ENCODE measurements at regions not wholly inside any gene's neighbourhood (a gene's known extent, or its start where the extent isn't known, plus 50 kb on each side); places are given as distances from the start of the nearest gene placed in this dataset.

DNA sequence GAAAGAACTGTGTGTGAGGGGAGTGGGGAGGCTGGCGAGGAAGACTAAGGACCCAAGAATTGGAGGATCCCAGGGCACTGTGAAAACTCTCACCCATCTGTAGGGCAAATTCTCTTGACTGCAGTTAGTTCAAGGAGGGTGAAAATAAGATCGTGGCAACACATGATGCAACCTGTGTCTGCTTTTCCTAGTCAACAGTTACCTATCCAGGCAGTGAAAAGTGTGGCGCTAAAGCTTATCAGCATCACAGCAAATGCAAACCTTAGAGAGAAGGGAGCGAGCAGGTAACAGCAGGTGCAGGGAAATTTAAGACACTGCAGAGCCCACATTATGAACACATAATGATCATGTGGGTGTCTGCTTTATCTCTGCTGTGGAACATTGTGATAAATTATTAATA lies 97.7 kb upstream of the SGK1 start:
- no peak overlapping the region for H3K4me3 ChIP-seq
- H3K27ac ChIP-seq, result no peak overlapping the region
- H3K9me3 ChIP-seq, result peaks cover 0 to 11% (median 0%) of the 10 kb centered on the region in 3 donors
- no peaks in the 10 kb centered on the region for H3K36me3 ChIP-seq
- DNase-seq, result no peak
- WGBS, 2 donors, result 76 to 84% methylated on average over 4 of the region's 4 CpGs
- no peaks in the 10 kb centered on the region for H3K27me3 ChIP-seq
- intact Hi-C loops (cut with DNase I), result no loop called here
- H3K4me1 ChIP-seq, result peaks cover 0 to 20% (median 4%) of the 10 kb centered on the region in 3 donors
- no peak for TF ChIP-seq POLR2A (IDR thresholded peaks at IDR 0.05)
- TF ChIP-seq, protein P1, sequence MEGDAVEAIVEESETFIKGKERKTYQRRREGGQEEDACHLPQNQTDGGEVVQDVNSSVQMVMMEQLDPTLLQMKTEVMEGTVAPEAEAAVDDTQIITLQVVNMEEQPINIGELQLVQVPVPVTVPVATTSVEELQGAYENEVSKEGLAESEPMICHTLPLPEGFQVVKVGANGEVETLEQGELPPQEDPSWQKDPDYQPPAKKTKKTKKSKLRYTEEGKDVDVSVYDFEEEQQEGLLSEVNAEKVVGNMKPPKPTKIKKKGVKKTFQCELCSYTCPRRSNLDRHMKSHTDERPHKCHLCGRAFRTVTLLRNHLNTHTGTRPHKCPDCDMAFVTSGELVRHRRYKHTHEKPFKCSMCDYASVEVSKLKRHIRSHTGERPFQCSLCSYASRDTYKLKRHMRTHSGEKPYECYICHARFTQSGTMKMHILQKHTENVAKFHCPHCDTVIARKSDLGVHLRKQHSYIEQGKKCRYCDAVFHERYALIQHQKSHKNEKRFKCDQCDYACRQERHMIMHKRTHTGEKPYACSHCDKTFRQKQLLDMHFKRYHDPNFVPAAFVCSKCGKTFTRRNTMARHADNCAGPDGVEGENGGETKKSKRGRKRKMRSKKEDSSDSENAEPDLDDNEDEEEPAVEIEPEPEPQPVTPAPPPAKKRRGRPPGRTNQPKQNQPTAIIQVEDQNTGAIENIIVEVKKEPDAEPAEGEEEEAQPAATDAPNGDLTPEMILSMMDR (IDR thresholded peaks at IDR 0.05), result no peak

DNA sequence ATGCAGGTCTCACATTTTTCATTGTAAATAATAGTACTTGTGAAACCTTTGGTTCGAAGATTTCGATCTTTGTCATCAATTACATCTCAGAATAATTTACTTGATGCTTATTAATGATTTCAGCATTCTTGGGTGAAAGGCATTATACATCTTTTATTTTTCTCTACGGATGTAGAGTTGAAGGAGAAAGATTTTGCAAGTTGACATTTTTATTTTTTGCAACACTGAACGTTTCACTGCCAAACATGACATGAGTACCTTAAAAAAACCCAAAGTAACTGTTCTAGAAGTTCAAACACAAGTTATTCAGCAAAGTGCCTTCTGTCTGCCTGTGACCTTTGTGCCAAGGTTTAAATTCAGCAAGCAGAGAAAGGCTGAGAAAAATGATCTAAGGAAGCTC lies 97.3 kb upstream of the SGK1 start:
- DNase-seq, result no peak
- H3K9me3 ChIP-seq, result peaks cover 0 to 11% (median 0%) of the 10 kb centered on the region in 3 donors
- intact Hi-C loops (cut with DNase I), result no loop called here
- H3K27me3 ChIP-seq, result no peaks in the 10 kb centered on the region
- no peaks in the 10 kb centered on the region for H3K36me3 ChIP-seq
- WGBS, 2 donors, result 67 to 68% methylated on average over 4 of the region's 4 CpGs
- H3K27ac ChIP-seq, result no peak overlapping the region
- H3K4me1 ChIP-seq, result peaks cover 0 to 21% (median 3%) of the 10 kb centered on the region in 3 donors
- H3K4me3 ChIP-seq, result no peak overlapping the region
- TF ChIP-seq POLR2A (IDR thresholded peaks at IDR 0.05), result no peak
- TF ChIP-seq, protein P1 (IDR thresholded peaks at IDR 0.05), result no peak

DNA sequence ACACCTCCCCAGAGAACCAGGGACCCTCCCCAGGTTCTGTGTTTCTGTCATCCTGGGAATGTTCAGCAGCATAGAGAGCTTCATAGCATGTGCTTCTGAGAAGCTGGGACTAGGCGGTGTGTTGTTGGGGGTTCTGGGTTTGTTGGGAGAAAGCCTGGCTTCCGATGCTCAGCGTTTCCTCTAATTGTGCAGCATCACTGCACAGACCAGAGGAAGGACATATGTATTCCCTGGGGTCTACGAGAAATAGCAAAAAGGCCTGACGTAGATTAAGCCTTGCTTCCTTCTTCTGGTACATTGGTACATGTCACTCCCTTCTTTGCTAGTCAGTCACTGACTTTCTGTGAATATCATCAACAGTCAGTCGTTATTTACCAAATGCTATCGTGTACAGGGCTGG lies 96.9 kb upstream of the SGK1 start:
- DNase-seq, result no peak
- peaks cover 0 to 19% (median 0%) of the 10 kb centered on the region in 3 donors for H3K4me1 ChIP-seq
- H3K27ac ChIP-seq, result no peak overlapping the region
- H3K27me3 ChIP-seq, result no peaks in the 10 kb centered on the region
- WGBS, 2 donors, result 68 to 79% methylated on average over 6 to 7 of the region's 7 CpGs
- peaks cover 0 to 11% (median 0%) of the 10 kb centered on the region in 3 donors for H3K9me3 ChIP-seq
- no peaks in the 10 kb centered on the region for H3K36me3 ChIP-seq
- intact Hi-C loops (cut with DNase I), result no loop called here
- TF ChIP-seq, protein P1 (IDR thresholded peaks at IDR 0.05), result no peak
- no peak for TF ChIP-seq POLR2A (IDR thresholded peaks at IDR 0.05)
- no peak overlapping the region for H3K4me3 ChIP-seq

DNA sequence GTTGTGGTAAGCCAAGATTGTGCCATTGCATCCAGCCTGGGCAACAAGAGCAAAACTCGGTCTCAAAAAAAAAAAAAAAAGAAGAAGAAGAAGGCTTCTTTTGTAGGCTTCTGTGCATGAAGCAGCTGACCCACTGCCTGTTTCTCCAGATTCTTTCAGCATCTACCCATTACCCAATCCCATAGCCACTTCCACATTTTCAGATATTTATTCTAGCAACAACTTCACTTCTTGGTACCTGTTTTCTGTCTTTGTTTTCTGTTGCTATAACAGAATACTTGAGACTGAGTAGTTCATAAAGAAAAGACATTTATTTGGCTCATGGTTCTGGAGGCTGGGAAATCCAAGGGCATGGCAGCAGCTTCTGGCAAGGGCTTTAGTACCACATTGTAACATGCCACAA lies 95.3 kb upstream of the SGK1 start:
- WGBS, 2 donors, result 93% methylated on average over 1 of the region's 1 CpG
- H3K27ac ChIP-seq, result no peak overlapping the region
- peaks cover 0 to 11% (median 0%) of the 10 kb centered on the region in 3 donors for H3K9me3 ChIP-seq
- no peaks in the 10 kb centered on the region for H3K36me3 ChIP-seq
- intact Hi-C loops (cut with DNase I), result no loop called here
- DNase-seq, result no peak
- no peak overlapping the region for H3K4me3 ChIP-seq
- peaks cover 0 to 11% (median 0%) of the 10 kb centered on the region in 3 donors for H3K4me1 ChIP-seq
- TF ChIP-seq, protein P1 (IDR thresholded peaks at IDR 0.05), result no peak
- no peak for TF ChIP-seq POLR2A (IDR thresholded peaks at IDR 0.05)
- H3K27me3 ChIP-seq, result no peaks in the 10 kb centered on the region

DNA sequence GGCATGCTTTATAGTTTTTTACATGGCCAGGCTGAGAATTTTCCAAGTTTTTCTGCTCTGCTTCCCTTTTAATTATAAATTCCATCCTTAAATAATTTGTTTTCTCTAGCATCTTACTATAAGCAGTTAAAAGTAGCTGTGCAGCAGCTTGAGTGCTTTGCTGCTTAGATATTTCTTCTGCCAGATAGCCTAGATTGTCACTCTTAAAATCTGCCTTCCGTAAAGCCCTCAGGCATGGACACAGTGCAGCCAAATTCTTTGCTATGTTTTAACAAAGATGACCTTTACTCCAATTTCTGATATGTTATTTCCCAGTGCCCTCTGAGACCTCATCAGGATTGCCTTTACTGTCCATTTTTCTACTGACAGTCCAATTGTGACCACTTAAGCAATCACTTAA lies 92.6 kb upstream of the SGK1 start:
- Histone ChIP-seq H3K4me1 (peaks cover 0 to 34% (median 0%) of the 10 kb centered on the region in 3 donors), H3K36me3 (no peaks in the 10 kb centered on the region), H3K27me3 (no peaks in the 10 kb centered on the region), H3K27ac (no peak overlapping the region), H3K9me3 (peaks cover 0 to 11% (median 0%) of the 10 kb centered on the region in 3 donors), H3K4me3 (no peak overlapping the region)
- intact Hi-C loops (cut with DNase I), result no loop called here
- TF ChIP-seq POLR2A (IDR thresholded peaks at IDR 0.05), result no peak
- TF ChIP-seq, protein P1 (IDR thresholded peaks at IDR 0.05), result no peak
- DNase-seq, result no peak
- 60 to 74% methylated on average over 1 of the region's 1 CpG for WGBS, 2 donors
